Activated CD4-positive, alpha-beta T cell treated with anti-CD3 and anti-CD28 coated beads, Interleukin-2, Interleukin-6, amounts not matched to agents 100 ng/mL and 50 ng/mL, durations not matched to agents 16 hours and 8 hours (primary cell): ENCODE measurements at regions not wholly inside any gene's neighbourhood (a gene's known extent, or its start where the extent isn't known, plus 50 kb on each side); places are given as distances from the start of the nearest gene placed in this dataset.
"Not testable (repeated sequence)": the region's sequence is repeated elsewhere in the genome, so short reads cannot be mapped to it uniquely, and the experiment has no call there.

Source experiments
- DNase-seq: peaks from one replicate; pipeline ENCODE4 v3.0.0-alpha.2; 2020

GRCh38 chr22:34608540-34609115 lies 457.3 kb upstream of the ISX start:
- no peak for DNase-seq

GRCh38 chr22:34609646-34610045 lies 456.3 kb upstream of the ISX start:
- DNase-seq, result no peak

GRCh38 chr22:34620161-34620560 lies 445.8 kb upstream of the ISX start:
- DNase-seq, result no peak

GRCh38 chr22:34620832-34621231 lies 445.1 kb upstream of the ISX start:
- no peak for DNase-seq

GRCh38 chr22:34622602-34623001 lies 443.4 kb upstream of the ISX start:
- no peak for DNase-seq

GRCh38 chr22:34623580-34623979 lies 442.4 kb upstream of the ISX start:
- DNase-seq, result no peak

GRCh38 chr22:34625892-34626291 lies 440.1 kb upstream of the ISX start:
- not testable (repeated sequence) for DNase-seq

GRCh38 chr22:34638128-34638527 lies 427.8 kb upstream of the ISX start:
- DNase-seq, result no peak

- DNase-seq, result no peak
Measured at GRCh38 chr22:34639911-34640310, 426.0 kb upstream of the ISX start.

- DNase-seq, result no peak
Measured at GRCh38 chr22:34645375-34645774, 420.6 kb upstream of the ISX start.

GRCh38 chr22:34669001-34669400 lies 397.0 kb upstream of the ISX start:
- no peak for DNase-seq

GRCh38 chr22:34683031-34683430 lies 382.9 kb upstream of the ISX start:
- DNase-seq, result not testable (repeated sequence)

- not testable (repeated sequence) for DNase-seq
Measured at GRCh38 chr22:34684278-34684677, 381.7 kb upstream of the ISX start.

GRCh38 chr22:34687116-34687515 lies 378.8 kb upstream of the ISX start:
- DNase-seq, result no peak

- DNase-seq, result no peak
Measured at GRCh38 chr22:34688825-34689224, 377.1 kb upstream of the ISX start.

GRCh38 chr22:34696557-34696956 lies 369.4 kb upstream of the ISX start:
- no peak for DNase-seq

- no peak for DNase-seq
Measured at GRCh38 chr22:34702279-34702678, 363.7 kb upstream of the ISX start.

- DNase-seq, result no peak
Measured at GRCh38 chr22:34709641-34710040, 356.3 kb upstream of the ISX start.

GRCh38 chr22:34722901-34723300 lies 343.1 kb upstream of the ISX start:
- DNase-seq, result no peak

GRCh38 chr22:34736081-34736480 lies 329.9 kb upstream of the ISX start:
- DNase-seq, result no peak

GRCh38 chr22:34738661-34739400 lies 327.1 kb upstream of the ISX start:
- no peak for DNase-seq

- DNase-seq, result no peak
Measured at GRCh38 chr22:34743110-34743751, 322.7 kb upstream of the ISX start.

GRCh38 chr22:34760276-34761008 lies 305.5 kb upstream of the ISX start:
- DNase-seq, result no peak

- DNase-seq, result no peak
Measured at GRCh38 chr22:34761111-34761510, 304.8 kb upstream of the ISX start.
